Activated CD4-positive, alpha-beta T cell treated with anti-CD3 and anti-CD28 coated beads, Interleukin-2, amount 50 U/mL, for 16 hours (primary cell): ENCODE measurements at regions not wholly inside any gene's neighbourhood (a gene's known extent, or its start where the extent isn't known, plus 50 kb on each side); places are given as distances from the start of the nearest gene placed in this dataset.

Source experiments
- DNase-seq: peaks from one replicate; pipeline ENCODE4 v3.0.0-alpha.2; 2020

GRCh38 chr14:61627612-61628011, 67.7 kb upstream of the HIF1A start:
- DNase-seq: no peak

GRCh38 chr14:61628016-61628725, 67.1 kb upstream of the HIF1A start:
- no peak for DNase-seq

DNA sequence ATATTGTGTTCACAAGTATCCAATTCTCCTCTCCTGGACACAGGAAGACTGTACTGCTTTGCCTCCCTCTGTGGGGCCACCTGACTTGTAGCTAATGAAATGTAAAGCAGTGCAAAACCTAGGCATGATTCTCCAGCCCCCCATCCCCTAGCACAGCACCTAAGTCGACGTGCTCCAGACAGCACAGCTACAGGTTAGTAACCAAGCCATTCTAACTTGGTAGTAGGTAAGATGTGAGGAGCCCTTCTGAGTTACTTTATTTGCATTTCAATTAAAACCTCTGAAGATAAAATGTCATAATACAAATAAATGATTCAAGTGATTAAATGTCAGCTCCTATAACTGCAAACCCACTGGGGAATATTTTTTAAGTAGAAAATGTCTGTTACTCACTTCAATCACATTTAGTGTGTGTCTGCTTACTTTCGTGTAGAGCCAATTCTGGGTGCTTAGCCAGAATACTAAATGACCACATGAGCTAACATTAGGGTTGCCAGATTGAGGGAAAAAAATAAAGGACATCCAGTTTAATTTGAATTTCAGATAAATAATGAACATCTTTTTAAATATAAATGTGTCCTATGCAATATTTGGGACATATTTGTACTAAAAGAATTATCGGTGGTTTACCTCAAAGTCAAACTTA, 64.8 kb upstream of the HIF1A start:
- DNase-seq: no peak

GRCh38 chr14:61631045-61631687, 64.1 kb upstream of the HIF1A start:
- DNase-seq: no peak

DNA sequence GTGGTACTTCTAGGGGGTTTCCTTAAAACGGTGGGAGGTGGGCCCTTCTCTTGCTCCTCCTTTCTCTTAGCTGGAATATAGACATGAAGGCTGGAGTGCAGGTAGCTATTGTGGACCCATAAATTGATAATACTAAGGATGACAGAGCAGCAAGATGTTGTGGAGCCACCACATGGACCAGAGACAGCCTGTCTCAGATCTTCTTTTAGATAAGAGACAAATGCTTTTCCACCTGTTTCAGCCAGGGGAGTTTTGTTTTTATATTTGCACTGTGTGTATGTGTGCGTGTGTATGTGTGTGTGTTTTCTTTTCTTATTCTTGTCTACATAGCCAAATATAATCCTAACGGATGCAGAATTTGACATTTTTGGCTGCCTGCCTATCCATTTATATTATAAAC, 62.9 kb upstream of the HIF1A start:
- DNase-seq: no peak

DNA sequence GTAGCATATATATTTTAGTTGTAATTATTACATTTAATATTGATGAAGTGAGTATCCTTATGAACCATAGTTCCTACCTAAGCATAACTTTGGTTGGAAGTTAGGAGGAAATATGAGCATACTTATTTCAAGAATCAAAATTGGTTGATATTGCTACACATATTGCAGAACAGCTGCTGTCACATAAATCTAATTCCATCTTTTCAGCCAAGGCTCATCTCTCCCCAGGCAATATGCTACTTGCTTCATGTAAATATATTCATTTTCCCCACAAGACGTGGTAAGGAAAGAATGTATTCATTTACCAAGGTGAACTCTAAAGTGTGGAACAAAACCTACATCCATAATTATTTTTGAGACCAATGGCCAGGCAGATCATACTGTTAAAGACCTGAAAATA, 62.5 kb upstream of the HIF1A start:
- DNase-seq: no peak

DNA sequence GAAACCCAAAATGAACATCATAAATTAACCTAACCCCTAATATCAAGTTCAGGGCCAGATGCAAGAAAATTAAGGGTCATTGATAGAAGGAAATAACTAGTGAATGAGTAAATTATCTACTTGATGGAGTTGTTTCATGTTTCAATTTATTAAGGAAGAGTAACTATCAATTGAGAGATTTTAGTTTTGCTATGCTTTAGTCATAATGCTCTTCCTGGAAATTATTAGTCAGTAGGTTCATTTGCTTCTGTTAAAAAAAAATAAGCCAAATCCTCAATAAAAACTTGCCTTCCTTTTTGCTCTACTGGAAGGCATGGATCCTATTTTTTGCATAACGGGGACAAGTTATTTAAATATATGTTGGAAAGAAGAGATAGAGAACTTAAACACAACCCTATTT, 59.0 kb upstream of the HIF1A start:
- DNase-seq: no peak

DNA sequence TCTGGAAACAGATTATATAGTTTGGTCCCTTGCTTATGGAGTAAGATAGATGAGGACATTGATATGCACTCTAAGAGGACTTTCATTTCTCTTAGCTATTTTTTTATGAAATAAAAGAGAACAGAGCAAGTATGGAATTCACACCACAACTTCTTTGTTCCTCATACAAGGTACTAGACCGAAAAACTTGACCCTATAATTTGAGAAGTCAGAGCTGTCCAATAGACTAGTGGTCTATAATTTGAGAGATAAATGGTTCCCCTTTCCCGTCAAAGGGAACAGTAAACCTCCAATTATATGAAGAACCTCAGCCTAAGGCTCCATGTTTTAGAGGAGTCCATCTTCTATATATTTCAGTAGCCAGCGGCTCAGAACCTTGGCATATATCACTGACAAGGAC, 58.5 kb upstream of the HIF1A start:
- DNase-seq: no peak

- DNase-seq: no peak
Measured at GRCh38 chr14:61638595-61639387, 56.5 kb upstream of the HIF1A start.

DNA sequence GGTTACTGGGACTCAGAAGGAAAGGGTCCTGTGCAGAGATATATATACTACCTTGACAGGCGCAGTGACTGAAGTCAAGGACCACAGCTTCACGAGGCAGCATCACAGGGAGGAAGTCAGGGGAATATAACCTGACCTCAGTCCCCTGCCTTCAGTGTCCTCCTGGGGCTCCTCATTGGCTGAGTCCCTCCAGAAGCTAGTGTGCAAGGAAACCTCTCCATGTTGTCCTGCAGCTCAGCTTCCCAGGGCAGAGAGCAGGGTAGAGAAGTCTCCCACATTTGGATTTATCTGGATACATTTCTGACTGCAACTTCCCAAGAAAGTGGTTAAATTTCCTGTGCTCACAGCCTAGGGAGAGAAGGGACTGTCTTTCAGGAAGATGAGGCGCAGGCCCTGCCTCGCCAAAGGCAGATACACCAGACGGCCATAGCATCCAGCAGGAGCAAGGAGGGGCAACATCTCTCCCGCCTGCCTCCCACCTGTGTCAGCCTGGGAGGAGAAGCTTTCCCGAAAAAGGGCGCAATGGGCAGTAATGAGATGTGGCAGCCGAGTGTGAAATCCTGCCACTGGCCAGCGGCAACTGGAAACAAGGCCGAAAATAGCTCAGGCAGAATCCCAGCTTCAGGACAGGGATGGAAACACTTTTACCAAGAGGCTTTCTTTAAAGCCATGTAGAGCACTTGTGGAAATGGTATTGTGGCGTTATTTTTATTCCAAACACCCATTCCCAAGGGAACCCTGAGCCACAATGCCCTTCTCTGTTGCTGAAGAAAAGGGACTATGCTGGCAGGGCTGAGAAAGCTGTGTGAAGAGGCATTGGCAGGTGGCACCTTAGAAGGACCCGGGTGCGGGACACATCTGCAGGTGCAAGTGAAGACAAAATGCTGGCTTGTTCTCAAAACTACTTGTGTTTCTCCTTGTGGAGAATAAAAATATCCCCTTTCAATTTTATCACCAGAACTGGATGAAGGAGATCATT, 54.9 kb upstream of the HIF1A start:
- no peak for DNase-seq

- no peak for DNase-seq
Measured at GRCh38 chr14:61641914-61642613, 53.2 kb upstream of the HIF1A start.

DNA sequence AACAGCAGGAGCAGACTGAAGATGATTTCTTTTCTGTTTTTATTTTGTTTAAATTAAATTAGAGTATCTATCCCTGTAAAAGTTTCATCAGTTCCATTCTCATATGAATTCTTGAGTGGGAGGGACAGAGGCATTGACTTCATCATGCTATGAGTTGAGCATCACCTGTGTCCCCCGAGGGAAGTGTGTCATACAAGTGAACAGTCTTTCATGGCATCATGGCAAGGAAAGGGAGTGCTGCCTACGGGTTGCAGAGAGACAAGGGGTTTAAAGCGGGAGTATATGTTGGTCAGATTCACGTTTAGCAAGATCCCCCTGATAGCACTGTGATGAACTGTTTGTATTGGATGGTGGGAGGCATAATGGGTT, 52.7 kb upstream of the HIF1A start:
- DNase-seq: no peak

- DNase-seq: no peak
Measured at GRCh38 chr14:61643555-61643954, 51.8 kb upstream of the HIF1A start.

DNA sequence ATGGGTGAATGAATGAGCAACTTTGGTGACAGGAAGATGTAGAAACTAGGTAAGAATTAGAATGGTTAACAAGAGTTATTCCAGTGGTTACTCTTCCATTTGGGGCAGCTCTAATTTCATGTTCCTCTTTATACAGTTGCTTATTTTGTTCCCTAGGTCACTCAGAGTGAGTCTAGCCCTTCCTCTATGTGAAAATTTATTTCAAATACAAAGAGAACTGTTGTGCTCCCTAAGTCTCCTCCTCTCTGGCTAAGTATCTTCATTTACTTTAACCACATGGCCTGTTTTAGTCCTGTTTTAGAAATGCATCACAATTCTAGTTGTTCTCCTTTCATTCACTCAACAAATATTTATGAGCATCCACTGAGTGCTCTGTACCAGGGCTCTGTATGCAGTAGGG, 51.1 kb upstream of the HIF1A start:
- no peak for DNase-seq

- DNase-seq: no peak
Measured at GRCh38 chr14:61644834-61645233, 50.5 kb upstream of the HIF1A start.

GRCh38 chr14:61645247-61645646, 50.1 kb upstream of the HIF1A start:
- DNase-seq: no peak
